ENCODE measurements at regions not wholly inside any gene's neighbourhood (a gene's known extent, or its start where the extent isn't known, plus 50 kb on each side); places are given as distances from the start of the nearest gene placed in this dataset.

GRCh38 chr5:171598641-171599152 is 179.2 kb downstream of the FGF18 start:
- no peak for TF ChIP-seq CTCF (IDR thresholded peaks at IDR 0.05; ENCODE audit: borderline replicate concordance, extremely low read depth, insufficient read depth)
- Histone ChIP-seq H3K4me1 (ENCODE audit: control insufficient read depth in 2 of 3, insufficient read depth in 2 of 3, low read depth in 1 of 3, low read length in 3 of 3) (no peaks in the 10 kb centered on the region), H3K27me3 (ENCODE audit: control insufficient read depth, insufficient read depth, low read length) (no peaks in the 10 kb centered on the region), H3K9me3 (ENCODE audit: control insufficient read depth in 2 of 3, insufficient read depth in 1 of 3, low read length in 3 of 3) (peaks cover 0 to 4% (median 0%) of the 10 kb centered on the region in 3 donors), H3K36me3 (ENCODE audit: control insufficient read depth in 2 of 3, insufficient read depth in 3 of 3, low read length in 3 of 3) (no peaks in the 10 kb centered on the region), H3K27ac (ENCODE audit: low read depth in 2 of 2, low read length in 2 of 2) (no peak overlapping the region), H3K4me3 (ENCODE audit: low read length in 3 of 3) (no peak overlapping the region), H3K9ac (ENCODE audit: low read length in 3 of 3) (no peak overlapping the region)
- FAIRE-seq, result no peak
- no peak for DNase-seq
- intact Hi-C loops (cut with DNase I), result no loop called here

GRCh38 chr5:171599411-171599810 is 180.0 kb downstream of the FGF18 start:
- Histone ChIP-seq H3K27ac (ENCODE audit: low read depth in 2 of 2, low read length in 2 of 2) (no peak overlapping the region), H3K27me3 (ENCODE audit: control insufficient read depth, insufficient read depth, low read length) (no peaks in the 10 kb centered on the region), H3K4me3 (ENCODE audit: low read length in 3 of 3) (no peak overlapping the region), H3K9ac (ENCODE audit: low read length in 3 of 3) (no peak overlapping the region), H3K4me1 (ENCODE audit: control insufficient read depth in 2 of 3, insufficient read depth in 2 of 3, low read depth in 1 of 3, low read length in 3 of 3) (no peaks in the 10 kb centered on the region), H3K36me3 (ENCODE audit: control insufficient read depth in 2 of 3, insufficient read depth in 3 of 3, low read length in 3 of 3) (no peaks in the 10 kb centered on the region), H3K9me3 (ENCODE audit: control insufficient read depth in 2 of 3, insufficient read depth in 1 of 3, low read length in 3 of 3) (peaks cover 0 to 4% (median 0%) of the 10 kb centered on the region in 3 donors)
- intact Hi-C loops (cut with DNase I), result no loop called here
- DNase-seq (peak in 1 of 5 donors; percentile 30), FAIRE-seq (no peak)
- no peak for TF ChIP-seq CTCF (IDR thresholded peaks at IDR 0.05; ENCODE audit: borderline replicate concordance, extremely low read depth, insufficient read depth)

DNA sequence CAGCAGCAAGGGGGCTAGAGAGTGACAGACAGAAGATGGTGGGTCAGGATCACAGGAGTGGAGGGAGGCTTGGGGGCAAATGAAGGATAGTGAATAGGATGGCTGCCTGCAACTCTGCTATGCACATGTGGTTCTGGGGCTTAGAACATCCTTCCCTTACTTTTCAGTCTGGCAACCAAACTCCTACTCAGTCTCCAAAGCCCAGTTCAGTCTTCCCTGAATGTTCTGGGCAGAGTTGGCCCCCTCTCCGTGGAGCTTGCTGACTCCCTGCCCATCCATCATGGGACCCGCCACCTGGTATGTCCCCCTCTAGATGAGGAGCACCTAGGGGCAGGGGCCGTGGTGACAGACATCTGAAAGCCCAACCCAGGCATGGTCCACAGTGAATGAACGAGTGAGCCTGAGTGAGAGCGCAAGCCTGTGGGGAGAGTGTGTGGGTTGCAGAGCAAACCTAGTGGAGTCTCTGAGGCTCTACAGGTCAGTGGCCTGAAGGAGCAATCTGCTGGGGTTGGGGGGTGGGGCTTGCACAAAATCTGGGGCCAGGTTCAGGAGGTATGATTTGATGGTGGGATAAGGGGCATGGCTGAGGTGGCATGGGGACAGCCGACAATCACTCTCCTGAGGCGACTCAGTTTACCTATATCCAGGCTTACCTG is 180.6 kb downstream of the FGF18 start:
- Histone ChIP-seq H3K9me3 (ENCODE audit: control insufficient read depth in 2 of 3, insufficient read depth in 1 of 3, low read length in 3 of 3) (peaks cover 0 to 4% (median 0%) of the 10 kb centered on the region in 3 donors), H3K27me3 (ENCODE audit: control insufficient read depth, insufficient read depth, low read length) (no peaks in the 10 kb centered on the region), H3K36me3 (ENCODE audit: control insufficient read depth in 2 of 3, insufficient read depth in 3 of 3, low read length in 3 of 3) (no peaks in the 10 kb centered on the region), H3K9ac (ENCODE audit: low read length in 3 of 3) (no peak overlapping the region), H3K4me3 (ENCODE audit: low read length in 3 of 3) (no peak overlapping the region), H3K27ac (ENCODE audit: low read depth in 2 of 2, low read length in 2 of 2) (no peak overlapping the region), H3K4me1 (ENCODE audit: control insufficient read depth in 2 of 3, insufficient read depth in 2 of 3, low read depth in 1 of 3, low read length in 3 of 3) (no peaks in the 10 kb centered on the region)
- FAIRE-seq (no peak), DNase-seq (no peak)
- intact Hi-C loops (cut with DNase I), result no loop called here
- TF ChIP-seq CTCF (IDR thresholded peaks at IDR 0.05; ENCODE audit: borderline replicate concordance, extremely low read depth, insufficient read depth), result no peak
